ENCODE measurements at regions not wholly inside any gene's neighbourhood (a gene's known extent, or its start where the extent isn't known, plus 50 kb on each side); places are given as distances from the start of the nearest gene placed in this dataset.

DNA sequence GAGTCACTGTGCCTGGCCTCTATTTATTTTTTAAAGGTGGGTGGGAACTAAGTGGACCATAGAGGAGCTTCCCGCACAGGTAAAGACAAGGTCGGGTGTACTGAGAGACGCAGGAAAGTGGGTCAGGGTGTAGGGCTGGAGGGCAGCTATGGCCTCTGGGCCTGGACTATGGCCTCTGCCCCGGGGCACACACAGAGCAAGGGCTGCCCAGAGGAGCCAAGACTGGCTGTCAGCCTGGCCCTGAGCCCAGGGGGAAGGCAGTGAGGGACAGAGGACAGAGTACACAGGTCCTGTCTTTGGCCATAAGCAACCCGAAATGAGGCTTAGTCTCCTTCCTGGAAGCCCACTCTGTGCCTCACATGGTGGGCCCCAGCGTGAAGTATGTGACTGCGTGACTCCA is 102.1 kb upstream of the PRB2 start:
- TF ChIP-seq, protein P1, sequence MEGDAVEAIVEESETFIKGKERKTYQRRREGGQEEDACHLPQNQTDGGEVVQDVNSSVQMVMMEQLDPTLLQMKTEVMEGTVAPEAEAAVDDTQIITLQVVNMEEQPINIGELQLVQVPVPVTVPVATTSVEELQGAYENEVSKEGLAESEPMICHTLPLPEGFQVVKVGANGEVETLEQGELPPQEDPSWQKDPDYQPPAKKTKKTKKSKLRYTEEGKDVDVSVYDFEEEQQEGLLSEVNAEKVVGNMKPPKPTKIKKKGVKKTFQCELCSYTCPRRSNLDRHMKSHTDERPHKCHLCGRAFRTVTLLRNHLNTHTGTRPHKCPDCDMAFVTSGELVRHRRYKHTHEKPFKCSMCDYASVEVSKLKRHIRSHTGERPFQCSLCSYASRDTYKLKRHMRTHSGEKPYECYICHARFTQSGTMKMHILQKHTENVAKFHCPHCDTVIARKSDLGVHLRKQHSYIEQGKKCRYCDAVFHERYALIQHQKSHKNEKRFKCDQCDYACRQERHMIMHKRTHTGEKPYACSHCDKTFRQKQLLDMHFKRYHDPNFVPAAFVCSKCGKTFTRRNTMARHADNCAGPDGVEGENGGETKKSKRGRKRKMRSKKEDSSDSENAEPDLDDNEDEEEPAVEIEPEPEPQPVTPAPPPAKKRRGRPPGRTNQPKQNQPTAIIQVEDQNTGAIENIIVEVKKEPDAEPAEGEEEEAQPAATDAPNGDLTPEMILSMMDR (conservative IDR thresholded peaks at IDR 0.05 in 1 of 2, IDR thresholded peaks at IDR 0.05 in 1 of 2; ENCODE audit: low read depth in 1 of 2, low read length in 2 of 2) = no peak
- no peak for TF ChIP-seq EZH2 (IDR thresholded peaks at IDR 0.05; ENCODE audit: low read length, missing control alignments)
